Jurkat, Clone E6-1 (cell line): ENCODE measurements at regions not wholly inside any gene's neighbourhood (a gene's known extent, or its start where the extent isn't known, plus 50 kb on each side); places are given as distances from the start of the nearest gene placed in this dataset.
A peak's percentile ranks its signal among the peaks of the same experiment; 100 is the strongest.
"Not testable (repeated sequence)": the region's sequence is repeated elsewhere in the genome, so short reads cannot be mapped to it uniquely, and the experiment has no call there.

ENCODE experiments used
- DNase-seq: peaks from one replicate; pipeline ENCODE4 v3.0.0-alpha.2; 2011; ENCODE audit warnings: low read depth, low spot score
- H3K4me3 ChIP-seq: 2 replicates; pipeline ENCODE4 v1.5.1; 2011; ENCODE audit warnings: mild to moderate bottlenecking, low read length, control low read depth, moderate library complexity

GRCh38 chr4:116598155-116598979, 487.0 kb downstream of the TRAM1L1 start:
- no peak overlapping the region for H3K4me3 ChIP-seq
- DNase-seq, result no peak

DNA sequence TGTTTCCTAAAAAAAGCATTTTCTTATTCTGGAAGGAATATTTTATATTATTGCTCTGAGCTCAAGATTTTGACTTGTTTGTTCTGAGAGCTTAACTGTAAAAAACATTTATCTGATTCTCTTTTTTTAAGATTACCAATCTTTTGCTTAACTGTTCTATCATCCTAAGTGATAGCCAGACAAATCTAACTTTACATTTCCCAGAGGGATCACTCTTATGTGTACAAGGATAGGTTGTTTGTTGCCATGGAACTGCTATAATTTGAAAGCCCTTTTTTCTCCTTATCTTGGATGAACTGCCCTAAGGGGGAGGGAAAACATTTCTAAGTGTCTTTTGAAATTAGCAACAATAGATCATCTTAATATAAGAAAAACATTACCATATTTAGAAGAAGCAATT, 494.7 kb downstream of the TRAM1L1 start:
- DNase-seq, result no peak
- no peak overlapping the region for H3K4me3 ChIP-seq

DNA sequence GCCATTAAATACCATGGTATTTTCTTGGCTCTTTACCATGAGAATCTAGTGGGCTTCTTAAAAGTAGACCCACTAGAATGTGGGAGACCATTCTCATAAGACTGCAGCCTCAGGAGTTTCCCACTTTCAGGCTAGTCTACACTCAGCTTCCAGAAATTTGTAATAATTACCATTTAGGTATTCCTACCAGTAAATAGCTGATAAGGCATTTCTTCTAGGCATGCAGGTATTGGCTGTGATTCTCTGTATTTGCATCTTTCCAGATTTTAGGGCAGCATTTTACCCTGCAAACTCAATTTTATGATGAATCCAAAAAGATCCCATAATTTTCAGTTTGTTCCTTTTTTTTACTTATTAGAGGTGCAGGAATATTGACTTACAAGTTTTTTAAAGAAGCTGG, 496.6 kb downstream of the TRAM1L1 start:
- no peak overlapping the region for H3K4me3 ChIP-seq
- DNase-seq, result no peak

- H3K4me3 ChIP-seq, result no peak overlapping the region
- no peak for DNase-seq
Measured at GRCh38 chr4:116585246-116585645, 500.1 kb downstream of the TRAM1L1 start.

- no peak overlapping the region for H3K4me3 ChIP-seq
- DNase-seq, result no peak
Measured at GRCh38 chr4:116577321-116577720, 508.1 kb downstream of the TRAM1L1 start.

DNA sequence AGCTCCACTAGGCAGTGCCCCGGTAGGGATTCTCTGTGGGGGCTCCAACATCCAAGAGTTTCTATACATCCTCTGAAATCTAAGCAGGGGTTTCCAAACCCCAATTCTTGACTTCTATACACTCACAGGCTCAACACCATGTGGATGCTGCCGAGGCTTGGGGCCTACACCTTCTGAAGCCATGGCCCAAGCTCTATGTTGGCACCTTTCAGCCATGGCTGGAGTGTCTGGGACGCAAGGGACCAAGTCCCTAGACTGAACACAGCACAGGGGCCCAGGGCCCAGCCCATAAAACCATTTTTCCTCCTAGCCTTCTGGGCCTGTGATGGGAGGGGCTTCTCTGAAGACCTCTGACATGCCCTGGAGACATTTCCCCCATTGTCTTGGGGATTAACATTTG, 511.8 kb downstream of the TRAM1L1 start:
- no peak overlapping the region for H3K4me3 ChIP-seq
- DNase-seq, result no peak

DNA sequence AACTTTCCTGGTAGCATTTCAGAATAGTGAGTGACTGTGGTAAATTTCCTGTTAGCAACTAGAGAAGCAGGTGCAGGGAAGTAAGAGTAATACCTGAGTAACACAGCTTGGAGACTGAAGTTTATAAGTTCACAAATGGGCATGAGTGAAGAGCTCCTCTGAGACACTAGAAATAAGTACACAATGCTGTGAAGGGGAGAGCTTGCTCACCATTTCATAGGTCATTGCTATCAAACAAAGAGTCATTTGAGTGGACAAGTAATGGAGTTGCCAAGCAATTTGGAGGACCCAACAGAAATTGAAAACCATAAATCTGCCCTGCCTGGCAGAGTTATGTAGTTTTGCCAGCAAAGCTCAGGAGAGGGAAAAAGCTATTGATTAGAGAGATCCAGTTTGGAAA, 523.6 kb downstream of the TRAM1L1 start:
- DNase-seq, result no peak

DNA sequence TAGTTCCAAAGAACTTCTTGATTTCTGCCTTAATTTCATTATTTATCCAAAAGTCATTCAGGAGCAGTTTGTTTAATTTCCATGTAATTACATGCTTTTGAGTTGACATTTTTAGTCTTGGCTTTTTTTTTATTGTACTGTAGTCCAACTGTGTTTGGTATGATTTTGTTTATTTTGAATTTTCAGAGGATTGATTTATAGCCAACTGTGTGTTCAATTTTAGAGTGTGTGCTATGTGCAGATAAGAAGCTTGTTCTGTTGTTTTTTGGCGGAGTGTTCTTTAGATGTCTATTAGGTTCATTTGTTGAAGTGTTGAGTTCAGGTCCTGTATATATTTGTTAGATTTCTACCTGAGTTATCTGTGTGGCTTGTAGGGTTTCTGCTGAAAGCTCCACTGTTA, 533.6 kb downstream of the TRAM1L1 start:
- no peak for DNase-seq
- H3K4me3 ChIP-seq, result no peak overlapping the region

More for the DNA sequence above, 523.6 kb downstream of the TRAM1L1 start:
- H3K4me3 ChIP-seq, result no peak overlapping the region

- H3K4me3 ChIP-seq, result no peak overlapping the region
- DNase-seq, result no peak
Measured at GRCh38 chr4:116547632-116548031, 537.7 kb downstream of the TRAM1L1 start.

DNA sequence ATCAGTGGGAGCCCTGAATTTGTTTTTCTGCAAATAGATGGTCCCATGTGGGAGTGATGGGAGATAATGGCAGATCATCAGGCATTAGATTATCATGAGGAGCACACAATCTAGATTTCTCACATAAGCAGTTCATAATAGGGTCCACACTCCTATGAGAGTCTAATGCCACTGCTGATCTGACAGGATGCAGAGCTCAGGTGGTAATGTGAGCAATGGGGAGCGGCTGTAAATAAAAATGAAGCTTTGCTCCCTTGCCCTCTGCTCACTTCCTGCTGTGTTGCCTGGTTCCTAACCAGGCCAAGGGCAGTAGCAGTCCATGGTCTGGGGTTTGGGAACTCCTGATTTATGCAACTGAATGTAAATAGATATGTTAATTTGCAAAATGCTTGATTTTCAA, 538.6 kb downstream of the TRAM1L1 start:
- no peak for DNase-seq

GRCh38 chr4:116544946-116545345, 540.4 kb downstream of the TRAM1L1 start:
- DNase-seq, result no peak
- no peak overlapping the region for H3K4me3 ChIP-seq

More for the DNA sequence above, 538.6 kb downstream of the TRAM1L1 start:
- H3K4me3 ChIP-seq, result no peak overlapping the region

GRCh38 chr4:116539744-116540143, 545.6 kb downstream of the TRAM1L1 start:
- no peak for DNase-seq
- H3K4me3 ChIP-seq, result no peak overlapping the region

GRCh38 chr4:116537828-116538227, 547.5 kb downstream of the TRAM1L1 start:
- no peak overlapping the region for H3K4me3 ChIP-seq
- no peak for DNase-seq

GRCh38 chr4:116536024-116536423, 549.4 kb downstream of the TRAM1L1 start:
- DNase-seq, H3K4me3 ChIP-seq: not testable (repeated sequence)

DNA sequence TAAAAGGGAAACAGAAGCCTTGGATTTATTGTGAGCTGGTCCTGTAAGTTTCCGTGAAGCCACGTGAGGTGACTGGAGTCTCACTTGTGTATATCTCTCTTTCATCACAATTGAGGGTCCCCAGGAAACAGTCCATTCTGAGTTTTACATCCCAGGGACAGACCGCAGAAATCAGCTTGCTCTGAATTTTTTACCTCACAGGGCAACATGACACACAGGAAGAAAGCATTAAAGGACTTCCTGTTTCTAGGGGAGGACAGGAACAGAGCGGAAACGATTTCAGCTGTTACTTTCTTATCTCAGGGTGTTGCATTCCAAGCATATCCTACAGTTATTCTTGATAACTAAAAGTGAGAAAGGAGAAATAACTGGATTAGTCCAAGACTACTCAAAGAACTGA, 553.5 kb downstream of the TRAM1L1 start:
- no peak overlapping the region for H3K4me3 ChIP-seq
- DNase-seq, result peak; percentile 39

GRCh38 chr4:116531026-116531425, 554.4 kb downstream of the TRAM1L1 start:
- H3K4me3 ChIP-seq, result no peak overlapping the region
- DNase-seq, result no peak

DNA sequence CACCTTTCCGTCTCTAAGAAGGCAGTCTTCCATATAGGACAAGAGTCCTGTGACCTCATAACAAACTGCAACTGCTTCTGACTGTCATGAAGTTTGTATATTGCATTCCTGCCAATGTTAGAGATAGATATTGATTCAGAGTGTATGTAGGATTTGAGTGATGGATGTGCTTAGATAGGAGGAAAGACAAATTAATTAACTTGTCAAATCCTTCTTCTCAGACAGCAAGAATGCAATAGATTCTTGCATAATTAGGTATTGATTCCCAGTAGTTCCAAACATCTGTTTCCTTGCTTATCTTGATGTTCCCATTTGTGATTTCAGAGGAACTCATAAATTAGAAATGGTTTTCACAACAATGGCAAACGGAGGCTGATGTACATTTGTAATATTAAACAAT, 555.3 kb downstream of the TRAM1L1 start:
- DNase-seq, result no peak
- H3K4me3 ChIP-seq, result no peak overlapping the region

- DNase-seq, result no peak
- H3K4me3 ChIP-seq, result no peak overlapping the region
Measured at GRCh38 chr4:116529129-116529528, 556.2 kb downstream of the TRAM1L1 start.

DNA sequence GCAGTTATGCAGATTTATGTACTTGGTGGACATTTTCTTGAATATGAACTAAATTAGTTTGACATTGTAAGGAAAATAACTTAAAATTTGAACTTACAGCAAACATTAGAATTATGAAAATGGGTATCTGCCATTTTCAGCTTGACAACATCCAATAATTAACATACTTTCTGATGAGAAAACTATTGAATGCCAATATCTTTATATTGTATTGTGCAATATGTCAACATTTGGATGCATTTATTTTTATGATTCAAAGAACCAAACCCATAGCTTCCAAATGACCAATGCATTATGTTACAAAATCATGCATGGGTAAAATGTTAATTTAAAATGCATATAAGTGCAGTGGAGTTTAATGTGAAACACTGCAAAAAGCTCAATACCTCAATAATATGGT, 562.5 kb downstream of the TRAM1L1 start:
- no peak overlapping the region for H3K4me3 ChIP-seq
- no peak for DNase-seq

DNA sequence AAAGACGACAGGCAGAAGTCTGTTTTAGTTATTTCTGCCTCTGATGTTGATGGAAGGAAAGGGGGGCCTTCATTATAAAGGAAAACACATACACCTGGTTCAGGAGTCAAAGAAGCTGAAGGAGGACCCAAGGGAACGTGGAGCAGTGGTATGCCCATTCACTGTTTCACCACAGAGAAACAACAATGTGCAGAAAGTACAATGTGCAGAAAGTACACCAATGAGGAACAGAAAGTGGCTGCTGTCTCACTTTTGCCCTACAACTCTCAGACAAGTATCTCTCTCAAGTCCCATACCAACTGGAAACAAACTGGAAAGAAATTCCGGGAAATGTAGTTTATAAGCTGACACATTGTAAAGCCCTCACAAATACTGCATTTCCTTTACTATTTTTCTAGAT, 564.5 kb downstream of the TRAM1L1 start:
- DNase-seq, result no peak

DNA sequence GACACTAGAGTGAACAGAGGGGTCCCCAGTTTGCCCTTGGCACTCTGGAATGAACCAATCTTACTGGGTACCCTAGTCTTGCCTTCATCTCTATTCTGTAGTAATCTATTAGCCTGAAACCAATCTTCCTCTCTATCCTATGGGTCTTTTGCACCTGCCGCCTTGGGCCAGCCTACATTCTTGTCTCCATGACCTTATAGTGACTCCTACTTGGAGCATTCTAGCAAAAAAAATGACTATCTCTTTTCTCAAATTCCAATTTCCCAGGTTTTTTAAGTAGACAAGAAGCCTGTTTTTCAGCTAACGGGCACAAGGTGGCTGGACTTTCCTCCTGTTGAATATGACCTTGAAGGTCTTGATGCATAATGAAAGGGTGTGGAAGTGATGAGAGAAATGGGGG, 568.7 kb downstream of the TRAM1L1 start:
- DNase-seq, result no peak
- H3K4me3 ChIP-seq, result no peak overlapping the region

More for the DNA sequence above, 564.5 kb downstream of the TRAM1L1 start:
- no peak overlapping the region for H3K4me3 ChIP-seq
